ENCODE measurements at regions not wholly inside any gene's neighbourhood (a gene's known extent, or its start where the extent isn't known, plus 50 kb on each side); places are given as distances from the start of the nearest gene placed in this dataset.
"Not testable (repeated sequence)": the region's sequence is repeated elsewhere in the genome, so short reads cannot be mapped to it uniquely, and the experiment has no call there.

DNA sequence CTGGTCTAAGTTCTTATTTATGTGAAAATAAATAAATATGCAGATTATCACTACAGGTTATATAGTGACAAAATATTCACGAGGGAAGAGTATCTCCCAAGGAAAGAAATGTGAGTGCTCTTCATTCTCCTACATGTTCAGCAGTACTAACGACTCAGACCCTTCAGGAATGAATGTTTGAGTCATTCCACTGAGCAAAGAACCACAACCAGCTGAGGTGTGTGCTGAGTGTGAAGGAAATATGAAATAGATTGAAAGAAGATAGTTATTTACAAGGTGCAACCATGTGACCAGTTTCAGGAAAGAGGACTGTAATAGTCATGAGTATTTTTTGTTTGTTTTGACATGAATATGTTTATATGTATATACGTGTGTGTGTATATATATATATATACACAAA, 228.7 kb downstream of the TUSC1 start:
- DNase-seq = no peak

DNA sequence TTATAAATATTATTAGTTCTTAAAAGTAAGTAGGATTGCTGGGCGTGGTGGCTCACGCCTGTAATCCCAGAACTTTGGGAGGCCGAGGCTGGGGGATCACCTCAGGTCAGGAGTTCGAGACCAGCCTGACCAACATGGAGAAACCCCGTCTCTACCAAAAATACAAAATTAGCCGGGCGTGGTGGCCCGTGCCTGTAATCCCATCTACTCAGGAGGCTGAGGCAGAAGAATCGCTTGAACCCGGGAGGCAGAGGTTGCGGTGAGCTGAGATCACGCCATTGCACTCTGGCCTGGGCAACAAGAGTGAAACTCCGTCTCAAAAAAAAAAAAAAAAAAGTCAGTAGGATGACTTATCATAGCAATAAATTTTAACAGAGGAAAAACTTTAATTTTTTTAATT, 232.5 kb downstream of the TUSC1 start:
- not testable (repeated sequence) for DNase-seq

DNA sequence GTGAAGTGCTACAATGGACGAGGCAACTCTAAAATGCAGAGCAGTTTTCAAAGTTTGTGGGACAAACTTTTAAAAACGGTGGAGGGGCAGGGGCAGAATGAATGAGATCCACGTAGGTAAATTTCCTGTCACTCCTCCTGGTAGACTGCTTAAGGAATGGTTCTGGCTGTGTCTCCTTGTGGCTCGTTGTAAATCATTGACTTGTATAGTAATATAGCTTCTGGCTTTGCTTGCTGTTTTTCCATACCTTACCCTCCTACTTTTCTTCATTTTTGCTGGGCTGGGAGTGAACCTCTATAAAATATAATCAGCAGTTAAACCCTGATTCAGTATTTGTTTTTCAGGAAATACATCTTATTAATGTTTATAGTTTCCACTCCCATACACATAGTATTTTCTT, 235.7 kb downstream of the TUSC1 start:
- no peak for DNase-seq

DNA sequence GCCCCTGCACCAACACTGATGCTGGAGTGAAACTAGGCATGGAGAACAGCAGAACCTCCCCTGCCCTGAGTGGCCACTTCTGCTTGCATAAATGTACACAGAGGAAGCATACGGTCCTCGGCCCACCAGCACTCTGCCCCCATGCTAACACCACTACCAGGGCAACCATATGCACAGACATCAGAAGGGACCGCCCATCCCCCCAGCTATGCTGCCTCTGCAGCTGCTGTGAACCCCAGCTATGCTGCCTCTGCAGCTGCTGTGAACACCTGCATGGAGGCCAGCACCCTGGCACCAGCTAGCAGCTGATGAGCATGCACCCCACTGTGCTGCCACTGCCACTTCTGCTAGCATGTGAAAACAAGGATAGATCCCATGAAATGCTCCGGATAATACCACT, 250.3 kb downstream of the TUSC1 start:
- no peak for DNase-seq

DNA sequence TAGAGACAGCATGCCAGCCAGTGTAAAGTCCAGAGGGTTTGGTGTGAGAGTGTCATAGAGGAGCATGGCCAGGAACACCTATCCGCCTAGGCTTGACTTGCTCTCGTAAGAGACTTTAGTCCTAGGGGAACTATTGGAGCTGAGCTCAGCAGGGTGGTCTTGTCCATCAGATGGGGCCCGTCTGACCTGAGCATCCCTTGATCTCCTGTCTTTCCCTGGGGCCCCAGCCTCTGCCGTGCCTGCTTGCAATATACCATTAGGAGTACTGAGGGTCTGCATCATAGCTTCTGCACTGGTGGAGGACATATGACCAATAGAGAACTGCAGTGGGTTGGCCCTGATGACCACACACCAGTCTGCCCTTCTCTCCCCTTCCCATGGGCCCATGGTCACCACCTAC, 251.0 kb downstream of the TUSC1 start:
- DNase-seq = no peak

DNA sequence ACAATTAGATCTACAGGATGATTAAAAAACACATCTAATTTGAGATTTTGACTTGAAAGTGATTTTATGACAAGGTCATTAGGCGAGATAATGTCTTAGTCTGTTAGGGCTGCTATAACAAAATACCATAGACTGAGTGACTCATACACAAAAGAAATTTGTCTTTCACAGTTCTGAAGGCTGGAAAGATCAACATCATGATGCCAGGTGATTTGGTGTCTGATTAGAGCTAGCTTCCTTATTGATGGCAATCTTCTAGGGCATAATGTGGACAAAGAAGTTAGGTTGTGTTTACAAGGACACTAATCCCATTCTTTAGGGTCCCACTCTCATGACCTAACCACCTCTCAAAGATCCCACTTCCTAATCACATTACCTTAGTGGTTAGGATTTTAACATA, 256.7 kb downstream of the TUSC1 start:
- no peak for DNase-seq

DNA sequence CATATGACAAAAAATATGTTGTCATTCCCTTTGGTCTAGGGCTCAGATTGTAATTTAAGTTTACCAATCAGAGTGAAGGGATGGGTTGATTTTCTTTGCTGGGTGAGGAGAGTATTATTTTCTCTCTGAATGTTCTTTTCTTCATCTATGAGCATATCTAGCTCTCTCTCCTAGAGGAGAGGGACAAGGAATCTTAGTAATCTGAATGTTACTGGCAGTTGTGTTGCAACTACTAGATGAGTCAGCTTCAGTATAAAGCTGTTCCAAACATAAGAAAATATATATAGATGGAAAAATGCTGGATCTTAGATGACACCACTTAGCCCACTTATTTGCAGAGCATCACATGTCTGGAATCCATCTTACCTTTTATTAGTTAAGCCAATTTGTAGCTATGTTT, 259.3 kb downstream of the TUSC1 start:
- DNase-seq = no peak

DNA sequence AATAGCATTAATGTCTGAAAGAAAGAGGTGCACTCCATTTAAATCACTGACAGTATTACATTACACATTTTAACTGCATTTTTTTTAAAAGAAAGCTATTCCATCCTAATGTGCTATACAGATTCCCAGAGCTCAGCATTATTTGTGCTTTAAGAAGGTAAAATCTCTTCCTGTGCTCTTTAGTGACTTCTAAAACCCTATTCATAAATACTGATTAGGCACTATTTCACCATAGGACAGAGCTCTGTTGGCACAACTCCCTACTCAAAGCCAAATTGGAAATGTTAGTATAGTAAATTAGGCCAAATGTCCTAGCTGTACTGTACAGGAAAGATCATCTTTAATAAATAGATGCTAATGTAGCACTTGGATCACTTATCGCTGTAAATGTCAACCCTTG, 262.5 kb downstream of the TUSC1 start:
- no peak for DNase-seq

DNA sequence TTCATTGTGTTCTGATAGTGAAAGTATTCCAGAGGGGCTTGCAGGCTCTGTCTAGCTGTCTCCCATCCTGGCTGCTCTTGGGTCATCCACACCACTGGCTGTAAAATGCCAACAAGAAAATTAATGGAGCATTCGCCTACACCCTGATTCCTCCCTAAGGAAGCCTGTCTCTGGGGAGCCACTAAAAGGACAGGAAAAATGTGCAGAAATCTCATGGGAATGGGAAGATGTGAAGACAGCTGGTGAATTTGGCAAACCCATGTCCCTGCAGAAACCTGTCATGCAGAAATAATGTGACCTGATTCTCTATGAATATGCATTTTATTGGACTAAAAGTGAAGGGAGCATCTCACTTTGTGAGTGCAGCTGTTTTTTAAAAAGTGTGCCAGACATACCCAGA, 265.6 kb downstream of the TUSC1 start:
- DNase-seq = no peak

DNA sequence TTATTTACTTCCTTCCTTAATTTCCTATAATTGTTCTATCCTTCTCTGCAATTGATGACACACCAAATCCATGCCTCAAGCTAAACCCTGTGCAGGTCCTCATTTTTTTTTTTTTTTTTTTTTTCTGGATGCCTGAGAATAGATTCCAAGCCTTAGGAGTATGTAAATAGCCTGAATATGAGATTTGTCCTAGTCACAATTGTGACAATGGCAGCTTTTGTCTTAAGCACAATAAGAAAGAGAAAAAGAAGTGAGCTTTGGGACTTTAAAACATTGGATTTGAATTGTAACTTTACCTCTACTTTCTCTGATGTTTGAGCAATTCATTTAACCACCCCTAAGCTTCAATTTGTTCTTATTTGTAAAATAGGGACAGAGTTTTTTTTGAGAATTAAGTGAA, 280.5 kb downstream of the TUSC1 start:
- no peak for DNase-seq

DNA sequence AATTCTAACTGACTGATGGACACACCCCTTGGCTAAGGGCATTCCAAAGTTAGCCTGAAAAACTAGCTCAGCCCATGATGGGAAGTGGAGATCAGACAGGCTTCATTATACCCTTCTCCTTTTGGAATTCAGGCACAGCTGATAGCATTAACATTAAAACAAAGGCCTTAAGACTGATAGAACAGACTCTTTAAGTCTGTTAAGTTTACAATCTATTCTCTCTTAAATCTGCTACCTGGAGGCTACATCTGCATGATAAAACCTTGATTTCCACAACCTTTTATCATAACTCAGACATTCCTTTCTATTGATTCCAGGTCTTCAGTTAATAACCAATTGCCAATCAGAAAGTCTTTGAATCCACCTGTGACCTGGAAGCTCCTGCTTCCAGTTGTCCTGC, 281.4 kb downstream of the TUSC1 start:
- no peak for DNase-seq

DNA sequence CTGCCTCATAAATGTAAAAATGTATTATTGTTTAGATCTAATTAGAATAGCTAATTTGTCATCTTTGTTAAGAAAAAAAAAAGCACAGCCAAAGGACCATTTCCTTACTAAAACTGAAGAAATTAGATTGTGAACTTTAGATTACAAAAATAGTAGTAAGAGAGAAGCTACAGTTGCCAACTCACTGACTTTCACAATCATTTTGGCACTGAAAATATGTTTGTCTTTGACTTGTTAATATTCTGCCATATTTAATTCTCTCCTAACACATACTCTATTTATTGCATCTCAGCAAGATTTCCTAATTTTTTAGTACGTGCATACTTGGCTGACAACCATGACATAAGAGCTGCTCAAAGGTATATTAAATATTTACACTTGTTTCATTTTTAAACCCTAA, 297.1 kb downstream of the TUSC1 start:
- DNase-seq = no peak

DNA sequence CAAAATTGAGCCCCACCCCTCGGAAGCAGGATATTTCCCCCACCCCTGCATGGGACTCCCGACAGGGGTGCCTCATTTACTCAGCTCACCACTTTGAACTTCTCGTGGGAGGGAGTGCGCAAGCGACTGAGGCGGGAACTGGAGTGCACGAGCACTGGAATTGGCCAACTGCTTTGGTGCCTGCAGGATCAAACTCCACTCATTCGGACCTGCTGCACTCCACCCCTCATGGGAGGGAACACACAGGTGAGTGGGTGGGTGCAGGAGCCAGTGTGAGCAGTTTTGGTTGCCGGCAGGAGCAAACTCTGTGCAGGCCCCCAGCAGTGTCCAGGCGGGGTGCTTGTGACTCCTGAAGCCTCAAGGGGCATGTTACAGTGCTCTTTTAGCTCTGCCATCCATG, 301.2 kb downstream of the TUSC1 start:
- DNase-seq = no peak

DNA sequence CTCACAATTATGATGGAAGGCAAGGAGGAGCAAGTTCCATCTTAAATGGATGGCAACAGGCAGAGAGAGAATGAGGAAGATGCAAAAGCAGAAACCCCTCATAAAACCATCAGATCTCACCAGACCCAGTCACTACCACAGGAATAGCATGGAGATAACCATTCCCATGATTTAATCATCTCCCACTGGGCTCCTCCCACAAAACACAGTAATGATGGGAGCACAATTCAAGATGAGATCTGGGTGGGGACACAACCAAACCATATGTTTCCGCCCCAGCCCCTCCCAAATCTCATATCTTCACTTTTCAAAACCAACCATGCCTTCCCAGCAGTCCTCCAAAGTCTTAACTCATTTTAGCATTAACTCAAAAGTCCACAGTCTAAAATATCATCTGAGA, 304.0 kb downstream of the TUSC1 start:
- DNase-seq = no peak

DNA sequence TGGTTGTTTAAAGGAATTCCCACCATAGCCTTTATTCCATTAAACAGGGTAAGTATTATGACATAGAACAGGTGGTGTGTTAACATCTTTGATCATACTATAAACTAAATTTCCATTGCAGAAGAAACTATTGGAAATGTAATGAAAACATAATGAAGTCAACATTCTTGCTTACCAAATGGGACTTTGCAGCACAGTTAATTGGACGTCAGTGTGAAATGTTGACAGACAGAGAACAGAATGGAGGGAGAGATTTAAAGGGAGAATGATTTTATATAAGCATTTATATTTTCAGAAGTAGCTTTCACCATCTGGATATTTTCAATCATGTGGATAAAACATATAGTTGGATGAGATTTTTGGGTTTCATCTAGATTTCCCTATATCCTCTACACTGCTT, 311.3 kb downstream of the TUSC1 start:
- no peak for DNase-seq

DNA sequence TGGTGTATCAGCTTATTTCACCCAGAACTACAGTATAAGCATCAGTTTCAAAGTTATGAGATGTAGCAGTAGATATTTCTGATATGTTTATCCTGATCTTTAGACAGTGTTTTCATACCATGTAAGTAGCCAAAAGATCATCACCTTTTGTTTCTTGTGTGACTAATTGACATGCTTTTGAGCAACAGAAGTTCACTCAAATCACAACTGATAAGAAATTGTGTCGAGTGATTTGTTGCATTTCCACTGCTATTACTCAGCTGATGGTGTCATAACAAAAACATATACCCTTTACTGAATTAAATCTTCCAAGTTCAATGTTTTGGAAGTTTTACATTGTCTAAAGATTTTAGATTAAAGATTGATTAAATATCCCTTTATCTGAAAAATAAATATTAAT, 324.5 kb downstream of the TUSC1 start:
- DNase-seq = no peak

DNA sequence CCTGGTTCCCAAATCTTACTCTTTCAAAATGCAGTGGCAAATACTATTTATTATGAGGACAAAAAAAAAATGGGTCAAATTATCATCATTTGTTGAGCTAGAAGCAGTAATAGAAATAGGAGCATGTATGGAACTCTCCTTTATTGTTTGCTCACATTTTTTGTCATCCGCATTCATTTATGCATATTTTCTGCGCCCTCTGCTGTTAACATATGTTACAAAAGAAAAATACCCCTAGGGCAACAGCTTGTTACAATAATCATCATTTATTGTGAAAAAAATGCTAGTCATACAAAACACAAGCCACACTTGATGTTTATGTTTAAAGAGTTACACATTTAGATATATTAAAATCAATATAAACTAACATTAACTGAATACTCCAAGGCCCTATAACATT, 328.2 kb downstream of the TUSC1 start:
- peak; percentile 0 for DNase-seq

DNA sequence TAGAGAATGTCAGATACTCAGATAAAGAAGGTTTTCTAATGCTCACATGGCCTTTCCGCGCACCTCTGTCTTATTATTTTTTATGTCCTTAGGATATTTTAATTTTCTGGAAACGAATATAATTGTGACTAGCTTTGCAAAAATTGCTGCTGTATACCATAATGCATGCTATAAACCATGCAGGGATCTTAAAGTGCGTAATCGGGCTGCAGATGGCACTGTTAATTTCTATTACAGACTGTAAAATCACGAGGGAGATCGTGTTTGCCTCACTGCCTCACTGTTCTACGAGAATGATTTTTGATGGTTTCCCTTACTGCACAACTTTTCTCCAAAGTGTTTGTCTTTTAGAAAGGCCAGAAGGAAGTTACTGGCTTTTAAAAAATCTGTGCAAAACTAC, 356.1 kb downstream of the TUSC1 start:
- DNase-seq = no peak

DNA sequence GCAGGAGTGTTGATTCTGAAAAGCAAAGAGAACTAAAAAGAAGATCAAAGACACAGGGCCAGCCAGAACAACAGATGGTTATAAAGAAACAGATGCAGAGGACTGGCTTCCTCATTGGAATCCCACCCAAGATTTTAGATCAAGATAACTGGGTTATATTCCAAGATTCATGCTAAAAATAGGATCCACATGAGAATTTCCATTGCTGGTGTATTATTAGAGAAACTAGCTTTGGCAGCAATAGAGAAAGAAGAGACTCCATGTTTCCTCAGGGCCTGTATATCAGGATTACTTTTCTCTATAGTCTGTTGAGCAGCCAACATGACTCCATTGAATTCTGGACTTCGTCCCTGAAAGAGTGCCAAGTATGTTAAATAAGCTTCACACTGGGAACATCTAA, 367.3 kb downstream of the TUSC1 start:
- DNase-seq = no peak

DNA sequence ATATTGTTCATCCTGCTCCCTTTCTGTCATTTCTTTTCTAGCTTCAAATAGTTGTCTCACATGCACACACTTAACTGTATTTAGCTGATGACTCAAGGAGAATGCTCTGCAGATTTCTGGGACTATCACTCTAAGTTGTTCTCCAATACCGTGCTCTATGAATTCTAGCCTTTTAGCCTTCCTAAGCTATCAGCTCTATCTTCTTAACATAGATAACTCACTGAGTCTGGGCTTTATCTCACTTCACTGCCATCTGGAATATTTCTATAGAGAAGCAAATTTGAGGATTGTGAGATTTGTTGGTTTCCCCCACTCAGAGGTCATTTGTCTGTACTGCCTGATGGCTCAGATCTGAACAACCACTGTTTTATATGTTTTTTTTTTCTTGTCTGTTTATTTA, 369.7 kb downstream of the TUSC1 start:
- DNase-seq = no peak

DNA sequence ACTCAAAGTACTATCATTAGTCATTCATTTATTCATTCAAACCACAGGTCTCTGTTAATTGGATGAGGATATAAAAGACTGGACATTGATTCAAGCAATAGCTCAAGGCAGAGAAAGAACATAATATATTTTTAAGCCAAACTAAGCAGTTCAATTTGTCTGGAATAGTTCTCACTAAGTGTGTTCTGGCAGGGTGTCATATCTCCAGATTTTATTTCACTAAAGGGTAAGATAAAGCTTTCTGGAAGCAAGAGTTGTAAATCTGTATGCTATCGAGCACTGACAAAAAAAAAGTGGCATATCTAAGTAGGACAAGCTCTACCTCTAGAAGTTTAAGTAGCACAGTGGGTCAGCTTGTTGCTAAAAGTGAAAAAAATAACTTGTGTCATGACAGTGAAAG, 375.6 kb downstream of the TUSC1 start:
- no peak for DNase-seq

DNA sequence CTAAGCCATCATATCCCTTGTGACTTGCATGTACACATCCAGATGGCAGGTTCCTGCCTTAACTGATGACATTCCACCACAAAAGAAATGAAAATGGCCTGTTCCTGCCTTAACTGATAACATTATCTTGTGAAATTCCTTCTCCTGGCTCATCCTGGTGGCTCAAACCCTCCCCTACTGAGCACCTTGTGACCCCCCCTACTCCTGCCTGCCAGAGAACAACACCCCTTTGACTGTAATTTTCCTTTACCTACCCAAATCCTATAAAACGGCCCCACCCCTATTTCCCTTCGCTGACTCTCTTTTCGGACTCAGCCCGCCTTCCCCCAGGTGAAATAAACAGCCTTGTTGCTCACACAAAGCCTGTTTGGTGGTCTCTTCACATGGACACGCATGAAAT, 390.0 kb downstream of the TUSC1 start:
- not testable (repeated sequence) for DNase-seq

DNA sequence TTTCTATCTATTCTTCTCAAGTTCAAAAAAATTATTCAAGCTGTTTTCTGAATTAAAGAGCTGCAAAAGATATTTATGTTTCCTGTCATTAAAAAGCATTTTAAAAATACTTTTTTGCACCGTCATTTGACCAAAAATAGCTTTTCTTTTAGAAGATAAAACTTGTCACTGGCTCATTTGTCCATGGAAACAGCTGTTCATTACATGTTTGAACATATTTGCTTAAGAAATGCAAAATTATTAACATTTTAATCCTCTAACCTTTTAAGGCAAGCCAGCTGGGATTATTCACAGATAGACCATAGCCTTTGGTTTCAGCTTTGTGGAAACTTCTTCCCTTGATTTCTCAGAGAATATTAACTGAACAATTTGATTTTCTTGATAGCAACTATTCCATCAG, 393.9 kb downstream of the TUSC1 start:
- DNase-seq = no peak

DNA sequence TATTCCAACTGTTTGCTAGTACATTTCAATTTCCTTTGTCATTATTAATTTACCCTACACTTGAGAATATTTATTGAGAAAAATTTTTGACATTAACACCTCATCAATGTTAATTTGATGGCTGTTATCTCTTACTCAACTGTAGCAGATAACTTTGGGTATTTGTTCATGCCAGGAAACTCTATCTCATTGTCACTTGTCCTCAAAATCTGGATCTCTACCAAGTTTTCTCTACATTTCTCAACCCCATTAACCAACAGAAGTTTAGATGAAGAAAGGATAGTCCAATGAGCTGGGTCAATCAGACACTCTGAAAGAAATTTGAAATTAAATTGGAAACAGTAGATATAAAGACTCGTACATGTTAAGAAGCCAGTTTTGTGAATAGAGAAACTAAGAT, 395.3 kb downstream of the TUSC1 start:
- no peak for DNase-seq

DNA sequence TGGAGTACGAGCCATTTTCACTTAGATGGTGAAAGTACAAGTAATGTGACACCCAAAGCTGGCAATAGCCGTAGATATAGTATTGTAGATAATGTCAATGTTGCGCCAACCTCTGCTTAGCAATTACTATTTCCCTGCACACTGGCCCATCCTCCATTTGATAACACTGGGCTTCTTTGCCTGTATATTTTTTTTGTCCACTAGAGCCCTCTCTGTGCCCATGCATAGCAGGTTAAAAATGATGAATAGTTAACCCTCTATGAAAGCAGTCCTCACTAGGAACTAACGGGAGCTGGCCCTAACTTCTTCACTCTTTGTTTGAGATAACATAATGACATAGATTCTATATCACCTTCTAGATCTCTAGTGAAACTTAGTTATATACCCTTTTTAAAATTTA, 416.8 kb downstream of the TUSC1 start:
- no peak for DNase-seq

DNA sequence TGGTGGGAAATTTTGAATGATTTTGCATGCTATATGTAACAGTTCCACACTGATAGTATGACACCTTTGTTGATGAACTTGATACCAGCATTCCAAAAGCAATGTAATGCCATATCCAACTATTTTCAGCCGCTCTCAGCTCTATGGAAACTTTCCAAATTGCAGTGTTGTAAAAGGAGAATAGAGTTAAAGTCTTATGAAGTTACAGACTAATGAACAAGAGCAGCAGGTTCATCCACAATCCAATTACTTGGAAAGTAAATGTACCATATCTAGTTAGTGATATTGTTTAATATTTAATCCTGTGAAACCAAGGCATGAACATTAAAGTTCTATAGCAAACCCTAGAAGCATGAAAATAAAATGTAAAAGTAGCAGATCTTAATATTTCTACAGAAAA, 418.2 kb downstream of the TUSC1 start:
- DNase-seq = no peak

DNA sequence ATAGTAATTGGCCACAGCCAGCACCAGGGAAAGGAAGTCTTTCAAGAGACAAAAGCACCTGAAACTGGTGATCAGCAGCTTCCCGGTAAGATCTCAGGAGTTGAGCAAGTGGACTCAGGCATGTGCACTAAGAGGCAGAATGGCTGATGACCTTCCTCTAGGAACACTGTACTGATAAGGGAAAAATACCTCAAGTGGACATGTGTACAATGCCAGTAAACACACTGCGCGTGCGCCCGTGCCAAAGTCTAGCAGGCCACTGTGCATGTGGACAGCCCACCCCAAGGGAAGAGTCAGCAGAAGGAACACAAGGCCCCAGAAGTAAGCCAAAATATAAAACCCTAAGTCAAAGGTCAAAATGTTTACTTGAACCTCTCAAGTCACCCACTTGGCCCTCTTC, 423.0 kb downstream of the TUSC1 start:
- DNase-seq = no peak
